ENCODE measurements at regions not wholly inside any gene's neighbourhood (a gene's known extent, or its start where the extent isn't known, plus 50 kb on each side); places are given as distances from the start of the nearest gene placed in this dataset.
"Not testable (repeated sequence)": the region's sequence is repeated elsewhere in the genome, so short reads cannot be mapped to it uniquely, and the experiment has no call there.

DNA sequence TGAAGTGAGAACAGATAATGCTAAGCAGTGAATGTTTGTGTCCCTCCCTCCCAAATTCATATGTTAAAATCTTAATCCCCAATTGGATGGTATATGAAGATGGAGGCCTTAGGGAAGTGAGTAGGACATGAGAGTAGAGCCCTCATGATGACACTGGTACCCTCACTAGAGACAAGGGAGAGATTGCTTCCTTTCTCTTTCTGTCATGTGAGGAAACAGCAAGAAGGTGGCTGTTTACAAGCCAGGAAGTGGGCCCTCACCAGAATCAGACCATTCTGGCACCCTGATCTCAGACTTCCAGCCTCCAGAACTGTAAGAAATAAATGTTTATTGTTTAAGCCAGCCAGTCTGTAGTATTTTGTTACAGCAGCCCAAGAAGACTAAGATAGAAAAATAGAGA lies 209.5 kb downstream of the SATB1 start:
- DNase-seq, result no peak
- H3K27ac ChIP-seq (ENCODE audit: insufficient read depth in 1 of 2, low read depth in 1 of 2, low read length in 2 of 2, poor library complexity in 1 of 2, severe bottlenecking in 2 of 2), result no peak overlapping the region
- no peak overlapping the region for H3K4me3 ChIP-seq (ENCODE audit: control insufficient read depth in 1 of 7, extremely low read depth in 1 of 7, insufficient read depth in 4 of 7, low read depth in 2 of 7, low read length in 6 of 7)
- peaks cover 0 to 4% (median 1%) of the 10 kb centered on the region in 4 experiments for H3K36me3 ChIP-seq (ENCODE audit: control insufficient read depth in 4 of 4, insufficient read depth in 4 of 4, low read length in 3 of 4)
- peaks cover 0 to 3% (median 0%) of the 10 kb centered on the region in 5 experiments for H3K9me3 ChIP-seq (ENCODE audit: control extremely low read depth in 1 of 5, control insufficient read depth in 4 of 5, insufficient read depth in 2 of 5, low read depth in 1 of 5, low read length in 4 of 5)
- ChIA-PET POLR2A (no interaction called here), CTCF (interaction anchor here (1.2 kb wide), 1 partner anchor 9 kb away, joined by 4 read pairs; no protein-coding TSS in a partner anchor)
- peaks cover 7 to 21% (median 13%) of the 10 kb centered on the region in 4 experiments for H3K4me1 ChIP-seq (ENCODE audit: control extremely low read depth in 1 of 4, control insufficient read depth in 4 of 4, insufficient read depth in 4 of 4, low read length in 3 of 4)
- no peaks in the 10 kb centered on the region for H3K27me3 ChIP-seq (replicated peaks in 2 of 5; ENCODE audit: control insufficient read depth in 4 of 5, insufficient read depth in 5 of 5, low read length in 4 of 5)

DNA sequence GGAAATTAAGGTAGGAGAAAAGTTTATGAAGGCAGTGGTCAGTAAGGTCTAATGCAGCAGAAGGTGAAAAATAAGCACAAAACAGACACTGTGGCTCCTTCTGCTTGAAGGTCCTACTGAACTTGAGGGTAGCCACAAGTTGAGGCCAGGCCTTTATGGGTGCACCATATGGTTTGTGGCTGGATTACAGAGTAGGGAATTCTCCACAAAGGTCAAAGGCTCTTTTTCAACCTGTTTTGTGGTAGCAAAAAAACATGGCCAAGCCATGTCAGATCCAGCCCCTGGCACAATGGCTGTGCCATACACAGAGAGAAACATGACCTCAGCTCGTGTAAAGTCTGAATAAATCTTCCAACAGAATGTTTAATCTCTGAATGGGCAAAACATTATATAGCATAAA lies 214.0 kb downstream of the SATB1 start:
- POLR2A ChIA-PET, result no interaction called here
- H3K4me1 ChIP-seq (ENCODE audit: control extremely low read depth in 1 of 4, control insufficient read depth in 4 of 4, insufficient read depth in 4 of 4, low read length in 3 of 4), result peaks cover 15 to 48% (median 41%) of the 10 kb centered on the region in 4 experiments
- H3K9me3 ChIP-seq (ENCODE audit: control extremely low read depth in 1 of 5, control insufficient read depth in 4 of 5, insufficient read depth in 2 of 5, low read depth in 1 of 5, low read length in 4 of 5), result peaks cover 0 to 2% (median 0%) of the 10 kb centered on the region in 5 experiments
- DNase-seq, result no peak
- CTCF ChIA-PET, result no interaction called here
- peaks cover 0 to under 1% (median 0%) of the 10 kb centered on the region in 4 experiments for H3K36me3 ChIP-seq (ENCODE audit: control insufficient read depth in 4 of 4, insufficient read depth in 4 of 4, low read length in 3 of 4)
- WGBS (ENCODE audit: insufficient coverage), result 100% methylated on average over 1 of the region's 1 CpG
- no peak overlapping the region for H3K4me3 ChIP-seq (ENCODE audit: control insufficient read depth in 1 of 7, extremely low read depth in 1 of 7, insufficient read depth in 4 of 7, low read depth in 2 of 7, low read length in 6 of 7)
- no peak overlapping the region for H3K27ac ChIP-seq (ENCODE audit: insufficient read depth in 1 of 2, low read depth in 1 of 2, low read length in 2 of 2, poor library complexity in 1 of 2, severe bottlenecking in 2 of 2)
- no peaks in the 10 kb centered on the region for H3K27me3 ChIP-seq (replicated peaks in 2 of 5; ENCODE audit: control insufficient read depth in 4 of 5, insufficient read depth in 5 of 5, low read length in 4 of 5)

DNA sequence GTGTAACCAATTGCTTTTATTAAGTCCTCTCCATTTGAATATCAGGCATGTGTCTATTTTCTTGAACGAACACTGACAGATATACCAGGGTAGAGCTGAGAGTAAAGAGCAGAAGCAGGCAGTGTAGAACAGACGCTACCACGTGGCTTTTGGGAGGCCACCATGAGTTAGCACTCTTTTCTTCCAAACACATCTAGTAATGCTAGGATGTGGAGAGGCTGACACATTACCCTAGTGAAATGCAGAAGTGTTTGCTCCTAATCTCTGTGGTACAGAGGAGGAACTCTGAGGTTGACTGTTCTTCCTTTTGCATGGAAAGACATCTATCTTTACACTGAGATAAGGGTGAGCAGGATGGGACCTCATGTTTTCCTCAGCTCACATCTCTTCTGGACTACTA lies 216.3 kb downstream of the SATB1 start:
- Histone ChIP-seq H3K4me1 (ENCODE audit: control extremely low read depth in 1 of 4, control insufficient read depth in 4 of 4, insufficient read depth in 4 of 4, low read length in 3 of 4) (peaks cover 15 to 44% (median 41%) of the 10 kb centered on the region in 4 experiments), H3K36me3 (ENCODE audit: control insufficient read depth in 4 of 4, insufficient read depth in 4 of 4, low read length in 3 of 4) (no peaks in the 10 kb centered on the region), H3K27ac (ENCODE audit: insufficient read depth in 1 of 2, low read depth in 1 of 2, low read length in 2 of 2, poor library complexity in 1 of 2, severe bottlenecking in 2 of 2) (peak overlapping the region; percentile 64 to 84), H3K4me3 (ENCODE audit: control insufficient read depth in 1 of 7, extremely low read depth in 1 of 7, insufficient read depth in 4 of 7, low read depth in 2 of 7, low read length in 6 of 7) (no peak overlapping the region), H3K27me3 (replicated peaks in 2 of 5; ENCODE audit: control insufficient read depth in 4 of 5, insufficient read depth in 5 of 5, low read length in 4 of 5) (no peaks in the 10 kb centered on the region), H3K9me3 (ENCODE audit: control extremely low read depth in 1 of 5, control insufficient read depth in 4 of 5, insufficient read depth in 2 of 5, low read depth in 1 of 5, low read length in 4 of 5) (peaks cover 0 to 2% (median 0%) of the 10 kb centered on the region in 5 experiments)
- ChIA-PET POLR2A (interaction anchor here (1.0 kb wide), 1 partner anchor 15 kb away, joined by 3 read pairs; no protein-coding TSS in a partner anchor), CTCF (interaction anchor here (0.9 to 1.6 kb wide), 5 partner anchors 13 to 563 kb away, joined by 3 to 5 read pairs (median 4); no protein-coding TSS in a partner anchor)
- WGBS (ENCODE audit: insufficient coverage), result 0% methylated on average over 3 of the region's 3 CpGs
- DNase-seq, result peak; percentile 94 to 99 (median 98)

DNA sequence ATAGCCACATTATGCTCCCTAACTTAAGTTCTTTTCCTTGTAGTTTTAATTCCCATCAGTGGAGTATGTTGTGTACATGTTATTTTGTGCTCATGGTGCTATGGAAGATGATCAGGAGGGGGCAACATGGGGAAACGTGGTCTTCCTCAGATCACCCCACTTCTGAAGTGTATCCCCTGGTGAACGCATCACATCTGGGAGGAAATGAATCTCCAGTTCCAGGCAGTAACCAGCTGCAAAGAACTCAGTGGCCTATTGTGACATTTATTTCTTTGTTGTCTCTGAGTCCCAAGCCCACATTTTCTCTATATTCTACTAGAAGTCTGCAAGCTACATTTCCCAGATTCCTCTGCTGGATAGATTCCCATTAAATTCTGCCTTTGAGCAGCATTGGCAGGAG lies 217.0 kb downstream of the SATB1 start:
- no peaks in the 10 kb centered on the region for H3K36me3 ChIP-seq (ENCODE audit: control insufficient read depth in 4 of 4, insufficient read depth in 4 of 4, low read length in 3 of 4)
- peaks cover 15 to 44% (median 41%) of the 10 kb centered on the region in 4 experiments for H3K4me1 ChIP-seq (ENCODE audit: control extremely low read depth in 1 of 4, control insufficient read depth in 4 of 4, insufficient read depth in 4 of 4, low read length in 3 of 4)
- H3K9me3 ChIP-seq (ENCODE audit: control extremely low read depth in 1 of 5, control insufficient read depth in 4 of 5, insufficient read depth in 2 of 5, low read depth in 1 of 5, low read length in 4 of 5), result peaks cover 0 to 2% (median 0%) of the 10 kb centered on the region in 5 experiments
- DNase-seq, result peak; percentile 2 to 68 (median 61)
- no peak overlapping the region for H3K4me3 ChIP-seq (ENCODE audit: control insufficient read depth in 1 of 7, extremely low read depth in 1 of 7, insufficient read depth in 4 of 7, low read depth in 2 of 7, low read length in 6 of 7)
- WGBS (ENCODE audit: insufficient coverage), result 29% methylated on average over 2 of the region's 2 CpGs
- POLR2A ChIA-PET, result interaction anchor here (0.5 to 1.0 kb wide), 2 partner anchors 15 to 96 kb away, joined by 3 read pairs; no protein-coding TSS in a partner anchor
- H3K27ac ChIP-seq (ENCODE audit: insufficient read depth in 1 of 2, low read depth in 1 of 2, low read length in 2 of 2, poor library complexity in 1 of 2, severe bottlenecking in 2 of 2), result peak overlapping the region; percentile 55 to 84
- CTCF ChIA-PET, result interaction anchor here (0.9 to 1.1 kb wide), 3 partner anchors 224 to 563 kb away, joined by 3 to 4 read pairs (median 4); no protein-coding TSS in a partner anchor
- no peaks in the 10 kb centered on the region for H3K27me3 ChIP-seq (replicated peaks in 2 of 5; ENCODE audit: control insufficient read depth in 4 of 5, insufficient read depth in 5 of 5, low read length in 4 of 5)

DNA sequence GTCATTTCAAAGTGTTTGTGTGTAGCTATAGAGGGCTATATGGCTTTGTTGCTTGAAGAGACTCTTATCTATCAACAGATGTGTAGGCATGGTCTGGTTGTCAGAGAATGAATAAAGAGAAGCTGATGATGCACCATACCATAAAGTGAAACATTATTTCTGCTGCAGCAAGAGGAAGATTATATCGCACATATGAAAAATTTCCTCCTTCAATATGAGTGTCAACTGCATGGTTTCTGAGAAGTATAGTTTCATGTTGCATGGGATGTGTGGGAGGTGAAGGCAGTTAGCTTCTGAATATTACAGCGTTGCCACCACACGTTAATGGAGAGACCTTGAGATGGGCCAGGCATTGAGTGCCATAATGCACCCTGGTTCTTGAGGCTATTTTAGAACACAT lies 217.9 kb downstream of the SATB1 start:
- CTCF ChIA-PET, result interaction anchor here (0.9 kb wide), 1 partner anchor 182 kb away, joined by 3 read pairs; no protein-coding TSS in a partner anchor
- H3K4me3 ChIP-seq (ENCODE audit: control insufficient read depth in 1 of 7, extremely low read depth in 1 of 7, insufficient read depth in 4 of 7, low read depth in 2 of 7, low read length in 6 of 7), result no peak overlapping the region
- POLR2A ChIA-PET, result no interaction called here
- H3K27ac ChIP-seq (ENCODE audit: insufficient read depth in 1 of 2, low read depth in 1 of 2, low read length in 2 of 2, poor library complexity in 1 of 2, severe bottlenecking in 2 of 2), result no peak overlapping the region
- WGBS (ENCODE audit: insufficient coverage), result no CpG with 5 or more reads among the region's 3 CpGs
- no peaks in the 10 kb centered on the region for H3K36me3 ChIP-seq (ENCODE audit: control insufficient read depth in 4 of 4, insufficient read depth in 4 of 4, low read length in 3 of 4)
- peak in 2 of 3 donors; percentile 46 to 64 for DNase-seq
- no peaks in the 10 kb centered on the region for H3K27me3 ChIP-seq (replicated peaks in 2 of 5; ENCODE audit: control insufficient read depth in 4 of 5, insufficient read depth in 5 of 5, low read length in 4 of 5)
- peaks cover 0 to 2% (median 0%) of the 10 kb centered on the region in 5 experiments for H3K9me3 ChIP-seq (ENCODE audit: control extremely low read depth in 1 of 5, control insufficient read depth in 4 of 5, insufficient read depth in 2 of 5, low read depth in 1 of 5, low read length in 4 of 5)
- H3K4me1 ChIP-seq (ENCODE audit: control extremely low read depth in 1 of 4, control insufficient read depth in 4 of 4, insufficient read depth in 4 of 4, low read length in 3 of 4), result peaks cover 15 to 44% (median 41%) of the 10 kb centered on the region in 4 experiments

DNA sequence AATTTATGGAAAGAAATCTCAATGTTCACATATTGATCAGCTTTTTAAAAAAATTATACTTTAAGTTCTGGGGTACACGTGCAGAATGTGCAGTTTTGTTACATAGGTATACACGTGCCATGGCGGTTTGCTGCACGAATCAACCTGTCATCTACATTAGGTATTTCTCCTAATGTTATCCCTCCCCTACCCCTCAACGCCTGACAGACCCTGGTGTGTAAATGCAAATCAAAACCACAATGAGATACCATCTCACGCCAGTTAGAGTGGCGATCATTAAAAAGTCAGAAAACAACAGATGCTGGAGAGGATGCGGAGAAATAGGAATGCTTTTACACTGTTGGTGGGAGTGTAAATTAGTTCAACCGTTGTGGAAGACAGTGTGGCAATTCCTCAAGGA lies 219.4 kb downstream of the SATB1 start:
- H3K9me3 ChIP-seq (ENCODE audit: control extremely low read depth in 1 of 5, control insufficient read depth in 4 of 5, insufficient read depth in 2 of 5, low read depth in 1 of 5, low read length in 4 of 5); H3K27me3 ChIP-seq (replicated peaks in 2 of 5; ENCODE audit: control insufficient read depth in 4 of 5, insufficient read depth in 5 of 5, low read length in 4 of 5); H3K27ac ChIP-seq (ENCODE audit: insufficient read depth in 1 of 2, low read depth in 1 of 2, low read length in 2 of 2, poor library complexity in 1 of 2, severe bottlenecking in 2 of 2); DNase-seq; H3K36me3 ChIP-seq (ENCODE audit: control insufficient read depth in 4 of 4, insufficient read depth in 4 of 4, low read length in 3 of 4); H3K4me3 ChIP-seq (ENCODE audit: control insufficient read depth in 1 of 7, extremely low read depth in 1 of 7, insufficient read depth in 4 of 7, low read depth in 2 of 7, low read length in 6 of 7); POLR2A ChIA-PET: not testable (repeated sequence)
- CTCF ChIA-PET, result interaction anchor here (1.3 kb wide), 1 partner anchor 13 kb away, joined by 3 read pairs; no protein-coding TSS in a partner anchor
- 96% methylated on average over 4 of the region's 9 CpGs for WGBS (ENCODE audit: insufficient coverage)
- peaks cover 8 to 35% (median 33%) of the 10 kb centered on the region in 4 experiments for H3K4me1 ChIP-seq (ENCODE audit: control extremely low read depth in 1 of 4, control insufficient read depth in 4 of 4, insufficient read depth in 4 of 4, low read length in 3 of 4)

DNA sequence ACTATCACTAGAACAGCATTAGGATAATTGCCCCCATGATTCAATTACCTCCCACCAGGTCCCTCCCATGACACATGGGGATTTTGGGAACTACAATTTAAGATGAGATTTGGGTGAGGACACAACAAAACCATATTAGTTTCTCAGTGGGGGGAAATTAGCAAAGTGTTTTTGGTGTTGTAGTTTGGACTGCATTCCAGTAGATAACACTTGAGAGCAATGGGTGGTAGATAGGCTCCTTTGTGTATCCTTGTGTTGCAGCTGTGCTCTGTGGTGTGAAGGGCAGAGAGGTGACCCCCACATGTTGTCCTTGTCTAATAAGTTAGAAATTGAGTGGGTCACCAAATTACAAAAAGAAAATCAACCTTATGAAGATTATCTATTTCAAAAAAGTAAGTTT lies 223.8 kb downstream of the SATB1 start:
- no peaks in the 10 kb centered on the region for H3K4me1 ChIP-seq (ENCODE audit: control extremely low read depth in 1 of 4, control insufficient read depth in 4 of 4, insufficient read depth in 4 of 4, low read length in 3 of 4)
- H3K27ac ChIP-seq (ENCODE audit: insufficient read depth in 1 of 2, low read depth in 1 of 2, low read length in 2 of 2, poor library complexity in 1 of 2, severe bottlenecking in 2 of 2), result no peak overlapping the region
- H3K36me3 ChIP-seq (ENCODE audit: control insufficient read depth in 4 of 4, insufficient read depth in 4 of 4, low read length in 3 of 4), result no peaks in the 10 kb centered on the region
- H3K9me3 ChIP-seq (ENCODE audit: control extremely low read depth in 1 of 5, control insufficient read depth in 4 of 5, insufficient read depth in 2 of 5, low read depth in 1 of 5, low read length in 4 of 5), result peaks cover 0 to 40% (median 7%) of the 10 kb centered on the region in 5 experiments
- H3K27me3 ChIP-seq (replicated peaks in 2 of 5; ENCODE audit: control insufficient read depth in 4 of 5, insufficient read depth in 5 of 5, low read length in 4 of 5), result no peaks in the 10 kb centered on the region
- CTCF ChIA-PET, result no interaction called here
- POLR2A ChIA-PET, result no interaction called here
- no peak for DNase-seq
- no peak overlapping the region for H3K4me3 ChIP-seq (ENCODE audit: control insufficient read depth in 1 of 7, extremely low read depth in 1 of 7, insufficient read depth in 4 of 7, low read depth in 2 of 7, low read length in 6 of 7)

All from common myeloid progenitor, CD34-positive (primary cell).